Mesendoderm (in vitro differentiated cells): ENCODE measurements at regions not wholly inside any gene's neighbourhood (a gene's known extent, or its start where the extent isn't known, plus 50 kb on each side); places are given as distances from the start of the nearest gene placed in this dataset.
"Not testable (repeated sequence)": the region's sequence is repeated elsewhere in the genome, so short reads cannot be mapped to it uniquely, and the experiment has no call there.

Experiments used
- DNase-seq: peaks from one replicate; pipeline ENCODE4 v3.0.0; 2013
- H2AK5ac ChIP-seq: 2 replicates; pipeline ENCODE4 v1.6.1; 2013; ENCODE audit warnings: low read length, inconsistent platforms
- H2BK120ac ChIP-seq: 2 replicates; pipeline ENCODE4 v1.6.1; 2013; ENCODE audit warnings: low read depth, mild to moderate bottlenecking, low read length, moderate library complexity, mixed read lengths
- H2BK15ac ChIP-seq: replicated peaks from 2 replicates; pipeline ENCODE4 v1.6.1; 2013; ENCODE audit warnings: low read depth, mild to moderate bottlenecking, moderate library complexity
- H2BK5ac ChIP-seq: 2 replicates; pipeline ENCODE4 v1.6.1; 2013; ENCODE audit warnings: low read length, inconsistent platforms
- H3K18ac ChIP-seq: 2 replicates; pipeline ENCODE4 v1.6.1; 2013; ENCODE audit warnings: mild to moderate bottlenecking, low read length, mixed read lengths
- H3K23ac ChIP-seq: one replicate; pipeline ENCODE4 v1.6.1; 2013; ENCODE audit warnings: low read length
- H3K27ac ChIP-seq: 2 replicates; pipeline ENCODE4 v1.5.1; 2013; ENCODE audit warnings: low read depth, mild to moderate bottlenecking, inconsistent platforms, low read length, moderate library complexity
- H3K27me3 ChIP-seq: 2 replicates; pipeline ENCODE4 v1.6.1; 2013; ENCODE audit warnings: low read length, control low read depth, mild to moderate bottlenecking, inconsistent platforms; ENCODE audit not compliant: insufficient read depth, poor library complexity
- H3K36me3 ChIP-seq: 2 replicates; pipeline ENCODE4 v1.6.1; 2013; ENCODE audit warnings: low read length, inconsistent platforms; ENCODE audit not compliant: control insufficient read depth, insufficient read depth
- H3K4ac ChIP-seq: one replicate; pipeline ENCODE4 v1.6.1; 2013; ENCODE audit warnings: low read depth, mild to moderate bottlenecking, low read length, moderate library complexity
- H3K4me1 ChIP-seq: 2 replicates; pipeline ENCODE4 v1.6.1; 2013; ENCODE audit warnings: low read depth, low read length, inconsistent platforms; ENCODE audit not compliant: control insufficient read depth
- H3K4me2 ChIP-seq: 2 replicates; pipeline ENCODE4 v1.6.1; 2013; ENCODE audit warnings: low read length
- H3K4me3 ChIP-seq: 2 replicates; pipeline ENCODE4 v1.5.1; 2013; ENCODE audit warnings: mild to moderate bottlenecking, low read length
- H3K56ac ChIP-seq: one replicate; pipeline ENCODE4 v1.6.1; 2013; ENCODE audit warnings: low read length
- H3K79me1 ChIP-seq: 2 replicates; pipeline ENCODE4 v1.6.1; 2013; ENCODE audit warnings: low read length, inconsistent platforms
- H3K79me2 ChIP-seq: 2 replicates; pipeline ENCODE4 v1.6.1; 2013; ENCODE audit warnings: mild to moderate bottlenecking, low read length; ENCODE audit not compliant: control insufficient read depth, insufficient read depth
- H3K9ac ChIP-seq: 2 replicates; pipeline ENCODE4 v1.6.1; 2013; ENCODE audit warnings: low read length, inconsistent platforms
- H4K5ac ChIP-seq: one replicate; pipeline ENCODE4 v1.6.1; 2013; ENCODE audit warnings: low read length
- H4K8ac ChIP-seq: one replicate; pipeline ENCODE4 v1.6.1; 2013; ENCODE audit warnings: low read depth, mild to moderate bottlenecking, control low read depth, low read length, moderate library complexity
- WGBS: extraction: QIAGEN DNeasy Blood & Tissue Kit; methylation state at CpG from one replicate; pipeline ENCODE4 v1.1.7; 2013; ENCODE audit warnings: low lambda C conversion rate, missing lambda C conversion rate; ENCODE audit not compliant: insufficient coverage; ENCODE audit errors: extremely low coverage; 5-methylcytosine and 5-hydroxymethylcytosine counted together

GRCh38 chr1:221867003-221867402 is 125.1 kb upstream of the DUSP10 start:
- no peak overlapping the region for H2BK5ac ChIP-seq
- H3K27ac ChIP-seq = no peak overlapping the region
- no peaks in the 10 kb centered on the region for H3K79me1 ChIP-seq
- WGBS = no CpG with 5 or more reads among the region's 1 CpG
- H3K4me2 ChIP-seq = no peak overlapping the region
- no peak overlapping the region for H2BK120ac ChIP-seq
- H3K23ac ChIP-seq = no peak overlapping the region
- H3K79me2 ChIP-seq = no peaks in the 10 kb centered on the region
- no peaks in the 10 kb centered on the region for H3K4me1 ChIP-seq
- H3K27me3 ChIP-seq = no peaks in the 10 kb centered on the region
- no peak for DNase-seq
- H4K5ac ChIP-seq = no peak overlapping the region
- no peak overlapping the region for H3K56ac ChIP-seq
- no peaks in the 10 kb centered on the region for H3K36me3 ChIP-seq
- no peak overlapping the region for H3K18ac ChIP-seq
- H3K9ac ChIP-seq = no peak overlapping the region
- no peak overlapping the region for H3K4me3 ChIP-seq
- no peak overlapping the region for H4K8ac ChIP-seq
- H3K4ac ChIP-seq = no peak overlapping the region
- H2AK5ac ChIP-seq = no peak overlapping the region
- no peak overlapping the region for H2BK15ac ChIP-seq

- H3K4me3 ChIP-seq = no peak overlapping the region
- H2BK120ac ChIP-seq = no peak overlapping the region
- no CpG with 5 or more reads among the region's 4 CpGs for WGBS
- H3K4ac ChIP-seq = no peak overlapping the region
- no peak overlapping the region for H2BK5ac ChIP-seq
- no peaks in the 10 kb centered on the region for H3K4me1 ChIP-seq
- H3K4me2 ChIP-seq = no peak overlapping the region
- H3K27ac ChIP-seq = no peak overlapping the region
- H2AK5ac ChIP-seq = no peak overlapping the region
- H3K9ac ChIP-seq = no peak overlapping the region
- no peak overlapping the region for H4K8ac ChIP-seq
- no peak for DNase-seq
- no peaks in the 10 kb centered on the region for H3K79me1 ChIP-seq
- H3K56ac ChIP-seq = no peak overlapping the region
- H3K18ac ChIP-seq = no peak overlapping the region
- H3K79me2 ChIP-seq = no peaks in the 10 kb centered on the region
- H3K27me3 ChIP-seq = no peaks in the 10 kb centered on the region
- no peak overlapping the region for H2BK15ac ChIP-seq
- H3K36me3 ChIP-seq = no peaks in the 10 kb centered on the region
- H4K5ac ChIP-seq = no peak overlapping the region
- no peak overlapping the region for H3K23ac ChIP-seq
These were observed 123.9 kb upstream of the DUSP10 start for GRCh38 chr1:221865808-221866207.

- Histone ChIP-seq H3K9ac (no peak overlapping the region), H2BK15ac (no peak overlapping the region), H3K18ac (no peak overlapping the region), H4K8ac (no peak overlapping the region), H3K79me1 (no peaks in the 10 kb centered on the region), H3K4me2 (no peak overlapping the region), H3K4ac (no peak overlapping the region), H3K23ac (no peak overlapping the region), H3K79me2 (no peaks in the 10 kb centered on the region), H3K36me3 (no peaks in the 10 kb centered on the region), H3K4me3 (no peak overlapping the region), H3K27ac (no peak overlapping the region), H3K4me1 (no peaks in the 10 kb centered on the region), H3K27me3 (no peaks in the 10 kb centered on the region), H3K56ac (no peak overlapping the region), H2AK5ac (no peak overlapping the region), H2BK5ac (no peak overlapping the region), H4K5ac (no peak overlapping the region), H2BK120ac (no peak overlapping the region)
- no CpG with 5 or more reads among the region's 3 CpGs for WGBS
- no peak for DNase-seq
These were observed 121.7 kb upstream of the DUSP10 start for GRCh38 chr1:221863635-221864034.

DNA sequence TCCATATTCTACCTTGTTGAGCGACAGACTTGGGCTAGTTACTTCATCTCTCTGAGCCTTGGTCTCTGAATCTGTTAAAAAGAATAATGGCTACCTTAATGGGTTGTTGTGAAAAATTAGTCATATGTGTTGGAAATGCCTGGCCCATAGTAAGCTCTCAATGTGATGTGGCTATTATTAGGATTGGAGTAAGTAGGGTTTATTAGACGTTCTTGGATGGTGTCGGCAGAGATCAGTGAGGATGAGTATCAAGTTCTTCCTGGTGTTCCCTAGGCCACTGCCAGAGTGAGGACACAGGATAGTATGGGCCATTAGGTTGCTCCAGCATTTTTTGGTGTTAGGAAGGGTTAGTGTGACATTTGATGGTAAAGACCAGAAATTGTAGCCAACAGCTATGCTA is 121.1 kb upstream of the DUSP10 start:
- no peak overlapping the region for H2BK120ac ChIP-seq
- WGBS = no CpG with 5 or more reads among the region's 3 CpGs
- H3K18ac ChIP-seq = no peak overlapping the region
- no peak for DNase-seq
- H3K79me2 ChIP-seq = no peaks in the 10 kb centered on the region
- no peak overlapping the region for H4K8ac ChIP-seq
- no peak overlapping the region for H2BK5ac ChIP-seq
- H3K4me2 ChIP-seq = no peak overlapping the region
- H3K79me1 ChIP-seq = no peaks in the 10 kb centered on the region
- no peaks in the 10 kb centered on the region for H3K4me1 ChIP-seq
- H2AK5ac ChIP-seq = no peak overlapping the region
- H3K27ac ChIP-seq = no peak overlapping the region
- no peak overlapping the region for H3K56ac ChIP-seq
- H4K5ac ChIP-seq = no peak overlapping the region
- no peaks in the 10 kb centered on the region for H3K27me3 ChIP-seq
- H3K9ac ChIP-seq = no peak overlapping the region
- no peak overlapping the region for H3K23ac ChIP-seq
- H3K4ac ChIP-seq = no peak overlapping the region
- no peak overlapping the region for H2BK15ac ChIP-seq
- H3K4me3 ChIP-seq = no peak overlapping the region
- no peaks in the 10 kb centered on the region for H3K36me3 ChIP-seq

- no peak overlapping the region for H3K18ac ChIP-seq
- DNase-seq = no peak
- no peak overlapping the region for H3K56ac ChIP-seq
- no peak overlapping the region for H3K27ac ChIP-seq
- WGBS = no CpG with 5 or more reads among the region's 3 CpGs
- no peak overlapping the region for H3K4ac ChIP-seq
- H2BK5ac ChIP-seq = no peak overlapping the region
- H3K23ac ChIP-seq = no peak overlapping the region
- no peak overlapping the region for H4K8ac ChIP-seq
- no peak overlapping the region for H3K4me3 ChIP-seq
- no peak overlapping the region for H3K9ac ChIP-seq
- peak overlapping the region; percentile 76 for H2AK5ac ChIP-seq
- H3K4me1 ChIP-seq = no peaks in the 10 kb centered on the region
- no peak overlapping the region for H2BK15ac ChIP-seq
- no peaks in the 10 kb centered on the region for H3K36me3 ChIP-seq
- H3K79me2 ChIP-seq = no peaks in the 10 kb centered on the region
- no peaks in the 10 kb centered on the region for H3K27me3 ChIP-seq
- H4K5ac ChIP-seq = no peak overlapping the region
- no peak overlapping the region for H2BK120ac ChIP-seq
- H3K4me2 ChIP-seq = no peak overlapping the region
- no peaks in the 10 kb centered on the region for H3K79me1 ChIP-seq
These were observed 117.1 kb upstream of the DUSP10 start for GRCh38 chr1:221858818-221859611.

GRCh38 chr1:221857094-221857444 is 115.2 kb upstream of the DUSP10 start:
- not testable (repeated sequence) for H3K4me2 ChIP-seq, H2BK120ac ChIP-seq, H3K4me3 ChIP-seq, H3K23ac ChIP-seq, H3K56ac ChIP-seq, H4K8ac ChIP-seq, H3K79me1 ChIP-seq, H3K27ac ChIP-seq, H3K79me2 ChIP-seq, H3K4me1 ChIP-seq, H3K36me3 ChIP-seq, H4K5ac ChIP-seq, H2AK5ac ChIP-seq, H2BK5ac ChIP-seq, H3K4ac ChIP-seq, H3K9ac ChIP-seq, H3K18ac ChIP-seq, H2BK15ac ChIP-seq, H3K27me3 ChIP-seq
- peak; percentile 30 for DNase-seq
- no CpG with 5 or more reads among the region's 4 CpGs for WGBS
